Mesenchymal stem cell (in vitro differentiated cells and primary cell): ENCODE measurements at regions not wholly inside any gene's neighbourhood (a gene's known extent, or its start where the extent isn't known, plus 50 kb on each side); places are given as distances from the start of the nearest gene placed in this dataset.
A peak's percentile ranks its signal among the peaks of the same experiment; 100 is the strongest.

Source experiments
- DNase-seq: peaks from one replicate; pipeline ENCODE4 v3.0.0-alpha.2; 2013
- H2AFZ ChIP-seq: one replicate; pipeline ENCODE4 v1.6.1; 2013; ENCODE audit warnings: low read depth, mild to moderate bottlenecking, control low read depth, inconsistent platforms, low read length, moderate library complexity
- H2AK5ac ChIP-seq: 2 replicates; pipeline ENCODE4 v1.6.1; 2013; ENCODE audit warnings: low read length, moderate library complexity, mild to moderate bottlenecking, inconsistent platforms; ENCODE audit not compliant: severe bottlenecking
- H2BK120ac ChIP-seq: one replicate; pipeline ENCODE4 v1.6.1; 2013; ENCODE audit warnings: low read depth, mild to moderate bottlenecking, inconsistent platforms, low read length, moderate library complexity
- H2BK12ac ChIP-seq, 2 experiments: one replicate each; pipeline ENCODE4 v1.6.1; 2013; ENCODE audit warnings: inconsistent platforms in 2 of 2, low read length in 2 of 2, mild to moderate bottlenecking in 2 of 2, moderate library complexity in 2 of 2, control low read depth in 1 of 2
- H2BK15ac ChIP-seq: one replicate; pipeline ENCODE4 v1.6.1; 2013; ENCODE audit warnings: mild to moderate bottlenecking, low read depth, inconsistent platforms; ENCODE audit not compliant: poor library complexity, severe bottlenecking
- H2BK5ac ChIP-seq: 2 replicates; pipeline ENCODE4 v1.6.1; 2013; ENCODE audit warnings: low read depth, mild to moderate bottlenecking, low read length, control low read depth, inconsistent platforms; ENCODE audit not compliant: poor library complexity, severe bottlenecking
- H3K14ac ChIP-seq, 2 experiments: one replicate each; pipeline ENCODE4 v1.6.1; 2013; ENCODE audit warnings: inconsistent platforms in 2 of 2, low read length in 2 of 2, control low read depth in 1 of 2, mild to moderate bottlenecking in 1 of 2, moderate library complexity in 1 of 2
- H3K18ac ChIP-seq, 2 experiments: one replicate each; pipeline ENCODE4 v1.6.1; 2013; ENCODE audit warnings: inconsistent platforms in 2 of 2, low read length in 2 of 2, control low read depth in 1 of 2, low read depth in 1 of 2, mild to moderate bottlenecking in 1 of 2
- H3K23ac ChIP-seq, 2 experiments: one replicate each; pipeline ENCODE4 v1.6.1; 2013; ENCODE audit warnings: inconsistent platforms in 2 of 2, low read length in 2 of 2, mild to moderate bottlenecking in 2 of 2, moderate library complexity in 2 of 2, control low read depth in 1 of 2
- H3K27ac ChIP-seq: 2 replicates; pipeline ENCODE4 v1.5.1; 2013; ENCODE audit warnings: mild to moderate bottlenecking, moderate library complexity, low read length, control low read depth, inconsistent platforms; ENCODE audit not compliant: poor library complexity, severe bottlenecking
- H3K27me3 ChIP-seq, 2 experiments: 2 replicates each; pipeline versions ENCODE4 v1.6.1 to v1.7.0; 2013; ENCODE audit warnings: low read length in 2 of 2, mild to moderate bottlenecking in 2 of 2, moderate library complexity in 2 of 2, control low read depth in 1 of 2, inconsistent platforms in 1 of 2; ENCODE audit not compliant: control insufficient read depth in 1 of 2, insufficient read depth in 1 of 2
- H3K36me3 ChIP-seq, 2 experiments: 2 replicates each; pipeline versions ENCODE4 v1.6.1 to v1.7.0; 2013; ENCODE audit warnings: low read length in 2 of 2, control low read depth in 1 of 2, inconsistent platforms in 1 of 2, low read depth in 1 of 2, mild to moderate bottlenecking in 1 of 2; ENCODE audit not compliant: insufficient read depth in 2 of 2, control insufficient read depth in 1 of 2
- H3K4ac ChIP-seq, 2 experiments: one replicate each; pipeline ENCODE4 v1.6.1; 2013; ENCODE audit warnings: inconsistent platforms in 2 of 2, low read length in 2 of 2, mild to moderate bottlenecking in 2 of 2, moderate library complexity in 2 of 2, control low read depth in 1 of 2, low read depth in 1 of 2
- H3K4me1 ChIP-seq: 2 replicates; pipeline ENCODE4 v1.6.1; 2013; ENCODE audit warnings: low read depth, low read length, control low read depth; ENCODE audit not compliant: control insufficient read depth, insufficient read depth
- H3K4me2 ChIP-seq: 2 replicates; pipeline ENCODE4 v1.6.1; 2013; ENCODE audit warnings: low read length, mild to moderate bottlenecking, inconsistent platforms; ENCODE audit not compliant: poor library complexity, severe bottlenecking
- H3K4me3 ChIP-seq, 2 experiments: 2 replicates each; pipeline versions ENCODE4 v1.5.1 to v1.7.0; 2013; ENCODE audit warnings: low read length in 2 of 2, mild to moderate bottlenecking in 2 of 2, control low read depth in 1 of 2, low read depth in 1 of 2; ENCODE audit not compliant: insufficient read depth in 1 of 2
- H3K79me1 ChIP-seq: replicated peaks from 2 replicates; pipeline ENCODE4 v1.6.1; 2013; ENCODE audit warnings: mild to moderate bottlenecking, control low read depth, low read length, inconsistent platforms; ENCODE audit not compliant: poor library complexity, severe bottlenecking
- H3K9ac ChIP-seq: 2 replicates; pipeline ENCODE4 v1.7.0; 2013; ENCODE audit warnings: mild to moderate bottlenecking, low read length, moderate library complexity
- H3K9me3 ChIP-seq: 2 replicates; pipeline ENCODE4 v1.7.0; 2013; ENCODE audit warnings: mild to moderate bottlenecking, low read length; ENCODE audit not compliant: control insufficient read depth
- H4K8ac ChIP-seq: one replicate; pipeline ENCODE4 v1.6.1; 2013; ENCODE audit warnings: inconsistent platforms, mild to moderate bottlenecking, low read length, moderate library complexity
- H4K91ac ChIP-seq: one replicate; pipeline ENCODE4 v1.6.1; 2013; ENCODE audit warnings: mild to moderate bottlenecking, low read length, inconsistent platforms
- WGBS: methylation state at CpG from one replicate; pipeline ENCODE4 v1.1.7; 2013; ENCODE audit warnings: mixed read lengths; 5-methylcytosine and 5-hydroxymethylcytosine counted together

DNA sequence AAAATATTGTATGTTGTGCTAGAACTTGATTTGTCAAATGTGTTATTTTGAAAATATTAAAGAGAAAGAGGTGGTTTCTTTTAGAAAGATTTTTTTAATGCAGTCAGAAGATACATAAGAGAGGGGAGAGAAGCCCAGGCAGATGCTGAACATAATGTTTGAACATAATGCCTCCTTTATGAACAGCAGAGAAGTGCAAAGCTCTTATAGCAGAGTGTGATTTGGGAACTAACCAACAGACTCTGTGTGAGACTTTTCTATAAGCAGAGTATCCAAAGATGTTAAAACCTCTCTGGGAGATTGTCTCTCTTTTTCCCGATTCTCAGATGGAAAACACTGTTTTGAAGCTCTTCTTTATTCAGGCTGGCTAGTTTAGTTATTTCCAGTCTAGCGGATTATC lies 1274.1 kb upstream of the SPRY2 start:
- Histone ChIP-seq H3K23ac (no peak overlapping the region), H3K27ac (no peak overlapping the region), H3K36me3 (no peaks in the 10 kb centered on the region), H3K4me2 (no peak overlapping the region), H3K4ac (no peak overlapping the region), H3K4me3 (no peak overlapping the region), H3K14ac (no peak overlapping the region), H4K91ac (no peak overlapping the region), H3K9ac (no peak overlapping the region), H2BK15ac (no peak overlapping the region), H4K8ac (no peak overlapping the region), H3K4me1 (no peaks in the 10 kb centered on the region), H3K27me3 (no peaks in the 10 kb centered on the region), H3K18ac (no peak overlapping the region), H3K9me3 (no peaks in the 10 kb centered on the region), H2AFZ (no peak overlapping the region), H2BK5ac (no peak overlapping the region), H3K79me1 (no peaks in the 10 kb centered on the region), H2AK5ac (no peak overlapping the region), H2BK12ac (no peak overlapping the region), H2BK120ac (no peak overlapping the region)
- no peak for DNase-seq
- 89% methylated on average over 2 of the region's 2 CpGs for WGBS

DNA sequence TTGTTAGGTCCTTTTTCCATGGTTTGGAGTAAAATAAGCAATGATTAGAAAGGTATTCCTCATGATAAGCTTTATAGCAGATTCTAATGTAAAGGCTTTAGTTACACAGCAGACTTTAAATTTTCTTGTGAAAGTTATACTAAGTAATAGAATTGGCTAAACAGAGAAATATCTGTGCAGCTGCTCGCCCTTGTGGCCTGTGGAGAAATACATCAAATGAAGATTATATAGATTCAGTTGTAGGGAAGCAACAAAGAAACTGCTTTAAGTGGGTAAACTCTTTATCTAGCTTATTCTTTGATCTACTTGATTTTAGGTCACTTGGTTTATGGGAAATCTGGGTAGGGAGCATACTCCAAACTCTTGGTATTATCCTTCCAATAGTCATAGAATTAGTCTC lies 1269.7 kb upstream of the SPRY2 start:
- no peak overlapping the region for H3K14ac ChIP-seq
- H3K4me3 ChIP-seq: no peak overlapping the region
- no peaks in the 10 kb centered on the region for H3K79me1 ChIP-seq
- no peak overlapping the region for H3K4ac ChIP-seq
- H3K18ac ChIP-seq: no peak overlapping the region
- H3K9me3 ChIP-seq: no peaks in the 10 kb centered on the region
- no peaks in the 10 kb centered on the region for H3K27me3 ChIP-seq
- H4K91ac ChIP-seq: no peak overlapping the region
- no peaks in the 10 kb centered on the region for H3K36me3 ChIP-seq
- DNase-seq: peak; percentile 4
- no peak overlapping the region for H2BK12ac ChIP-seq
- no peak overlapping the region for H2AK5ac ChIP-seq
- H3K27ac ChIP-seq: no peak overlapping the region
- H4K8ac ChIP-seq: no peak overlapping the region
- no peak overlapping the region for H3K4me2 ChIP-seq
- H2BK120ac ChIP-seq: no peak overlapping the region
- no peak overlapping the region for H2BK5ac ChIP-seq
- no peak overlapping the region for H2AFZ ChIP-seq
- 72% methylated on average over 1 of the region's 1 CpG for WGBS
- H2BK15ac ChIP-seq: no peak overlapping the region
- H3K23ac ChIP-seq: no peak overlapping the region
- H3K4me1 ChIP-seq: no peaks in the 10 kb centered on the region
- no peak overlapping the region for H3K9ac ChIP-seq

DNA sequence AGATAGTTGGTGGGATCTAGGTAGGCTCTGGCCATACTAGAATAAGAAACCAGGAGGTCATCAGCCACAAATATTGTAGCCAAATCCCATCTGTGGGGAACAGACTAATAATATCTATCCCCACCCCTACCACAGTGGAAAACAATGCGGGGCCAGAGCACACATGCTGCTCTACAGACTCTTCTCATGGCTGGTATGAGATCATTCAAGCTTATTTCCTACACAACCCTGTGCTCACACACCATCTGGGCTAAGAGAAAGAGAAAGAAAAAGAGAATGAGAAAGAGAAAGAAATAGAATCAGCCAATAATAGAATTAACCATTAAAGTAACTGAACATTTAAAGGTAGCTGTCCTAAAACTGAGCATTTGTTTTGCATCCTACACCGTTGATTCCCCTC lies 1268.4 kb upstream of the SPRY2 start:
- H2BK120ac ChIP-seq: no peak overlapping the region
- no peak overlapping the region for H3K9ac ChIP-seq
- H3K4me1 ChIP-seq: no peaks in the 10 kb centered on the region
- H3K23ac ChIP-seq: no peak overlapping the region
- H3K36me3 ChIP-seq: no peaks in the 10 kb centered on the region
- H3K27ac ChIP-seq: no peak overlapping the region
- H3K27me3 ChIP-seq: no peaks in the 10 kb centered on the region
- no peaks in the 10 kb centered on the region for H3K9me3 ChIP-seq
- H2BK12ac ChIP-seq: no peak overlapping the region
- H2BK5ac ChIP-seq: no peak overlapping the region
- H3K79me1 ChIP-seq: no peaks in the 10 kb centered on the region
- H4K91ac ChIP-seq: no peak overlapping the region
- H3K4ac ChIP-seq: no peak overlapping the region
- no peak overlapping the region for H2BK15ac ChIP-seq
- H3K4me3 ChIP-seq: no peak overlapping the region
- DNase-seq: no peak
- H3K4me2 ChIP-seq: no peak overlapping the region
- H4K8ac ChIP-seq: no peak overlapping the region
- H2AFZ ChIP-seq: no peak overlapping the region
- H3K14ac ChIP-seq: no peak overlapping the region
- WGBS: no CpG with 5 or more reads among the region's 2 CpGs
- H2AK5ac ChIP-seq: no peak overlapping the region
- H3K18ac ChIP-seq: no peak overlapping the region

DNA sequence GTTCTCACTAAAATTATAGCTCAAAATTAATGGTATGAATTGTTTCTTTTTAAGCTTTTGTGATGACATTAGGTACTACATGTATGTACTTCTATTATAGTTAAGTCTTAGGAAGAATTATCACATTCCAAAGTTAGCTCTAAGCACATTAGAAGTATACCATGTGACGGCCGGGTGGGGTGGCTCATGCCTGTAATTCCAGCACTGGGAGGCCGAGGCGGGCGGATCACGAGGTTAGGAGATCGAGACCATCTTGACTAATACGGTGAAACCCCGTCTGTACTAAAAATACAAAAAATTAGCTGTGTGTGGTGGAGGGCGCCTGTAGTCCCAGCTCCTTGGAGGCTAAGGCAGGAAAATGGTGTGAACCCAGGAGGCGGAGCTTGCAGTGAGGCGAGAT lies 1265.1 kb upstream of the SPRY2 start:
- H3K27me3 ChIP-seq: no peaks in the 10 kb centered on the region
- no peak overlapping the region for H2AFZ ChIP-seq
- H3K18ac ChIP-seq: no peak overlapping the region
- H3K23ac ChIP-seq: no peak overlapping the region
- no peak overlapping the region for H3K27ac ChIP-seq
- no peak overlapping the region for H3K9ac ChIP-seq
- H3K4me3 ChIP-seq: no peak overlapping the region
- no peak for DNase-seq
- H3K14ac ChIP-seq: no peak overlapping the region
- no peak overlapping the region for H2BK15ac ChIP-seq
- no peak overlapping the region for H3K4ac ChIP-seq
- no peak overlapping the region for H2AK5ac ChIP-seq
- no peak overlapping the region for H2BK12ac ChIP-seq
- H3K4me2 ChIP-seq: no peak overlapping the region
- no peak overlapping the region for H2BK5ac ChIP-seq
- H4K91ac ChIP-seq: no peak overlapping the region
- WGBS: 93% methylated on average over 10 of the region's 12 CpGs
- no peak overlapping the region for H4K8ac ChIP-seq
- no peaks in the 10 kb centered on the region for H3K36me3 ChIP-seq
- no peaks in the 10 kb centered on the region for H3K4me1 ChIP-seq
- H2BK120ac ChIP-seq: no peak overlapping the region
- no peaks in the 10 kb centered on the region for H3K79me1 ChIP-seq
- no peaks in the 10 kb centered on the region for H3K9me3 ChIP-seq
